ENCODE measurements at regions not wholly inside any gene's neighbourhood (a gene's known extent, or its start where the extent isn't known, plus 50 kb on each side); places are given as distances from the start of the nearest gene placed in this dataset.
A peak's percentile ranks its signal among the peaks of the same experiment; 100 is the strongest.

DNA sequence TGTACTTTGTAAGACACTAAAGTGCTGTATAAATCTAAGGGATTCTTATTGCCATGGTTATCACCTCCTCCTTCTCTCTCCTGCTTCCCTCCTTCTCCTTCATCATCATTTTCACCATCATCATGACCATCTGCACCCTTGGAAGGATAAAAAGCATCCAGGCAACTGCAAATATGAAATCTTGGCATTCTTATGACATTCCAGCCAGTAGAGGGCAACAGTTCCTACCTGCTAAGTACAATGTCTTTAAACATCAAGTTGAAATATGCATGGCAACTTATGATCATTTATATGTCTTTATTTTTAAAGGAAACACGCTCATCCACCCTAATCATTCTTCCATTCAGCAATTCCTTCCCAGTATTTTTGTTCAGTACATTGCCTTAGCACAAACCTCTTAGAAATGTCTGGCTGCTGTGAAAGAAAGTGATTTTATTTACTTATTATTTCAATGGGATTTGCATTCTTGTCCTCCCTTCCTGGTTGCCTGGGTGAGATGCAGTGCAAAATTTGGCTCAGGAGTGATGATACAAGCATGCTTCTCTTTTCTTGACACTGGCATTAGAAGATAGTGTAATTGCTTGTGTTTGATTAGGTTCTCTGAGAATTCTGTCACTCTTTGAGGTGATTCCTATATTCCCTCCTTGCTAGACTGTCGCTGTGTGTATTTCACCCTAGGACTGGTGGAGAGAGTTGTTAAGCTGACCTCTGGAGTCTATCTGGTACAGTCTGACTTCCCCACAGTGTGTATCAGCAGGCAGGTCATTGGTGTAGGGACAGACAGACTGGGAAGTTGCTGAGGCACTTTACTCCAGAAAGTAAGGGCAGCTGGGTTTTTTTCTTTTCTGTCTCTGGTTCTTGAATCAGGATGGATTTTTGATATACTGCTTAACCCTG, 188.5 kb upstream of the BMPER start:
- H3K27me3 ChIP-seq (ENCODE audit: control insufficient read depth in 1 of 2, insufficient read depth in 2 of 2, low read length in 2 of 2), result no peaks in the 10 kb centered on the region
- no peaks in the 10 kb centered on the region for H3K9me3 ChIP-seq (ENCODE audit: low read length)
- intact Hi-C loops (cut with micrococcal nuclease; ENCODE audit: unreplicated experiment), result loop anchor here (2.0 kb wide), 2 partner anchors 28 to 384 kb away; no protein-coding TSS in a partner anchor
- DNase-seq (ENCODE audit: low spot score) (peak; percentile 33), ATAC-seq (peak; percentile 41; the same call in 1 of the 3 replicates), FAIRE-seq (peak; percentile 53)
- no peak overlapping the region for H3K4me3 ChIP-seq (replicated peaks in 1 of 3; ENCODE audit: insufficient read depth in 1 of 3, low read depth in 2 of 3, low read length in 3 of 3)
- H3K9ac ChIP-seq (ENCODE audit: insufficient read depth, low read depth, low read length), result no peak overlapping the region
- H3K36me3 ChIP-seq (replicated peaks in 1 of 2; ENCODE audit: control insufficient read depth in 1 of 2, insufficient read depth in 2 of 2, low read length in 2 of 2), result no peaks in the 10 kb centered on the region
- CTCF ChIA-PET (ENCODE audit: low intra/inter-chr PET ratio, low total read pairs), result no interaction called here
- no peak for TF ChIP-seq PAX8 (CRISPR knock-in tag; IDR thresholded peaks at IDR 0.05; ENCODE audit: borderline replicate concordance)
- TF ChIP-seq, protein P1, sequence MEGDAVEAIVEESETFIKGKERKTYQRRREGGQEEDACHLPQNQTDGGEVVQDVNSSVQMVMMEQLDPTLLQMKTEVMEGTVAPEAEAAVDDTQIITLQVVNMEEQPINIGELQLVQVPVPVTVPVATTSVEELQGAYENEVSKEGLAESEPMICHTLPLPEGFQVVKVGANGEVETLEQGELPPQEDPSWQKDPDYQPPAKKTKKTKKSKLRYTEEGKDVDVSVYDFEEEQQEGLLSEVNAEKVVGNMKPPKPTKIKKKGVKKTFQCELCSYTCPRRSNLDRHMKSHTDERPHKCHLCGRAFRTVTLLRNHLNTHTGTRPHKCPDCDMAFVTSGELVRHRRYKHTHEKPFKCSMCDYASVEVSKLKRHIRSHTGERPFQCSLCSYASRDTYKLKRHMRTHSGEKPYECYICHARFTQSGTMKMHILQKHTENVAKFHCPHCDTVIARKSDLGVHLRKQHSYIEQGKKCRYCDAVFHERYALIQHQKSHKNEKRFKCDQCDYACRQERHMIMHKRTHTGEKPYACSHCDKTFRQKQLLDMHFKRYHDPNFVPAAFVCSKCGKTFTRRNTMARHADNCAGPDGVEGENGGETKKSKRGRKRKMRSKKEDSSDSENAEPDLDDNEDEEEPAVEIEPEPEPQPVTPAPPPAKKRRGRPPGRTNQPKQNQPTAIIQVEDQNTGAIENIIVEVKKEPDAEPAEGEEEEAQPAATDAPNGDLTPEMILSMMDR (CRISPR knock-in tag; IDR thresholded peaks at IDR 0.05), result peak; percentile 63
- peak; percentile 40; the same call in 1 of the 2 replicates for TF ChIP-seq SMC3 (IDR thresholded peaks at IDR 0.05; ENCODE audit: low read length)
- TF ChIP-seq SRSF1 (optimal IDR thresholded peaks at IDR 0.05; ENCODE audit: low read depth, low read length), result no peak
- TF ChIP-seq TEAD2 (CRISPR knock-in tag; IDR thresholded peaks at IDR 0.05), result 0 out of 2 replicates have a peak, but pooled peaks have one; percentile 35
- TF ChIP-seq SNAI1 (CRISPR knock-in tag; IDR thresholded peaks at IDR 0.05; ENCODE audit: borderline replicate concordance), result no peak
- TF ChIP-seq, protein P2, sequence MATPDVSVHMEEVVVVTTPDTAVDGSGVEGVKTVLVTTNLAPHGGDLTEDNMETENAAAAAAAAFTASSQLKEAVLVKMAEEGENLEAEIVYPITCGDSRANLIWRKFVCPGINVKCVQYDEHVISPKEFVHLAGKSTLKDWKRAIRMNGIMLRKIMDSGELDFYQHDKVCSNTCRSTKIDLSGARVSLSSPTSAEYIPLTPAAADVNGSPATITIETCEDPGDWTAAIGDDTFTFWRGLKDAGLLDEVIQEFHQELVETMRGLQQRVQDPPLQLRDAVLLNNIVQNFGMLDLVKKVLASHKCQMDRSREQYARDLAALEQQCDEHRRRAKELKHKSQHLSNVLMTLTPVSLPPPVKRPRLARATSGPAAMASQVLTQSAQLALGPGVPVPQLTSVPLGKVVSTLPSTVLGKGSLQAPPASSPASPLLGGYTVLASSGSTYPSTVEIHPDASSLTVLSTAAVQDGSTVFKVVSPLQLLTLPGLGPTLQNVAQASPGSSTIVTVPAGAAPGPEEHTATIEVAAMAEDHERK (CRISPR knock-in tag; IDR thresholded peaks at IDR 0.05; ENCODE audit: low read depth), result no peak
- TF ChIP-seq, protein P3, sequence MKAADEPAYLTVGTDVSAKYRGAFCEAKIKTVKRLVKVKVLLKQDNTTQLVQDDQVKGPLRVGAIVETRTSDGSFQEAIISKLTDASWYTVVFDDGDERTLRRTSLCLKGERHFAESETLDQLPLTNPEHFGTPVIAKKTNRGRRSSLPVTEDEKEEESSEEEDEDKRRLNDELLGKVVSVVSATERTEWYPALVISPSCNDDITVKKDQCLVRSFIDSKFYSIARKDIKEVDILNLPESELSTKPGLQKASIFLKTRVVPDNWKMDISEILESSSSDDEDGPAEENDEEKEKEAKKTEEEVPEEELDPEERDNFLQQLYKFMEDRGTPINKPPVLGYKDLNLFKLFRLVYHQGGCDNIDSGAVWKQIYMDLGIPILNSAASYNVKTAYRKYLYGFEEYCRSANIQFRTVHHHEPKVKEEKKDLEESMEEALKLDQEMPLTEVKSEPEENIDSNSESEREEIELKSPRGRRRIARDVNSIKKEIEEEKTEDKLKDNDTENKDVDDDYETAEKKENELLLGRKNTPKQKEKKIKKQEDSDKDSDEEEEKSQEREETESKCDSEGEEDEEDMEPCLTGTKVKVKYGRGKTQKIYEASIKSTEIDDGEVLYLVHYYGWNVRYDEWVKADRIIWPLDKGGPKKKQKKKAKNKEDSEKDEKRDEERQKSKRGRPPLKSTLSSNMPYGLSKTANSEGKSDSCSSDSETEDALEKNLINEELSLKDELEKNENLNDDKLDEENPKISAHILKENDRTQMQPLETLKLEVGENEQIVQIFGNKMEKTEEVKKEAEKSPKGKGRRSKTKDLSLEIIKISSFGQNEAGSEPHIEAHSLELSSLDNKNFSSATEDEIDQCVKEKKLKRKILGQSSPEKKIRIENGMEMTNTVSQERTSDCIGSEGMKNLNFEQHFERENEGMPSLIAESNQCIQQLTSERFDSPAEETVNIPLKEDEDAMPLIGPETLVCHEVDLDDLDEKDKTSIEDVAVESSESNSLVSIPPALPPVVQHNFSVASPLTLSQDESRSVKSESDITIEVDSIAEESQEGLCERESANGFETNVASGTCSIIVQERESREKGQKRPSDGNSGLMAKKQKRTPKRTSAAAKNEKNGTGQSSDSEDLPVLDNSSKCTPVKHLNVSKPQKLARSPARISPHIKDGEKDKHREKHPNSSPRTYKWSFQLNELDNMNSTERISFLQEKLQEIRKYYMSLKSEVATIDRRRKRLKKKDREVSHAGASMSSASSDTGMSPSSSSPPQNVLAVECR (CRISPR knock-in tag; IDR thresholded peaks at IDR 0.05; ENCODE audit: borderline replicate concordance), result no peak
- TF ChIP-seq ARNTL (CRISPR knock-in tag; IDR thresholded peaks at IDR 0.05), result no peak
- TF ChIP-seq ZNF235 (CRISPR knock-in tag; IDR thresholded peaks at IDR 0.05; ENCODE audit: borderline replicate concordance), result no peak
- no peak for TF ChIP-seq ZFP90 (CRISPR knock-in tag; IDR thresholded peaks at IDR 0.05; ENCODE audit: borderline replicate concordance)
- peak; percentile 100 for TF ChIP-seq TEAD3 (CRISPR knock-in tag; optimal IDR thresholded peaks at IDR 0.05; ENCODE audit: borderline replicate concordance)
- TF ChIP-seq ZNF329 (CRISPR knock-in tag; IDR thresholded peaks at IDR 0.05; ENCODE audit: low read depth), result no peak
- TF ChIP-seq STAG1 (CRISPR knock-in tag; IDR thresholded peaks at IDR 0.05), result peak; percentile 56
- no peaks in the 10 kb centered on the region for H4K20me1 ChIP-seq (ENCODE audit: insufficient read depth, low read length)
- H3K4me1 ChIP-seq (ENCODE audit: insufficient read depth, low read length), result peaks cover 29% of the 10 kb centered on the region
- no TSS peak for BruUV-seq (replicated peaks)
- H2AFZ ChIP-seq (ENCODE audit: low read length), result no peak overlapping the region
- POLR2A ChIA-PET, result no interaction called here
- WGBS (ENCODE audit: low lambda C conversion rate), result 27% methylated on average over 2 of the region's 2 CpGs
- in situ Hi-C loops (cut with HindIII; ENCODE audit: extremely low pct_ligation_motif_present, low pct_unique_long_range_greater_than_20kb), result loop anchor here (25.0 kb wide), 1 partner anchor 530 kb away; no protein-coding TSS in a partner anchor
- no peaks in the 10 kb centered on the region for H3K79me2 ChIP-seq (ENCODE audit: insufficient read depth, low read length)
- no peak overlapping the region for H3K4me2 ChIP-seq (ENCODE audit: low read depth, low read length)
- H3K27ac ChIP-seq (ENCODE audit: extremely low read length, insufficient read depth, low read length), result no peak overlapping the region

Data from HepG2 (cell line).